Myocyte (in vitro differentiated cells): ENCODE measurements at regions not wholly inside any gene's neighbourhood (a gene's known extent, or its start where the extent isn't known, plus 50 kb on each side); places are given as distances from the start of the nearest gene placed in this dataset.

Source experiments
- DNase-seq: peaks from one replicate; pipeline ENCODE4 v3.0.0-alpha.2; 2012; ENCODE audit warnings: low read depth

- no peak for DNase-seq
Observed at GRCh38 chrX:26409636-26410035, 193.7 kb downstream of the MAGEB5 start.

GRCh38 chrX:26387906-26388305 is 171.9 kb downstream of the MAGEB5 start:
- DNase-seq, result no peak

GRCh38 chrX:26376037-26376708 is 160.2 kb downstream of the MAGEB5 start:
- no peak for DNase-seq

GRCh38 chrX:26375346-26375745 is 159.4 kb downstream of the MAGEB5 start:
- no peak for DNase-seq

GRCh38 chrX:26373829-26374228 is 157.9 kb downstream of the MAGEB5 start:
- DNase-seq, result no peak

GRCh38 chrX:26352891-26353430 is 137.0 kb downstream of the MAGEB5 start:
- DNase-seq, result no peak

GRCh38 chrX:26347171-26347570 is 131.2 kb downstream of the MAGEB5 start:
- no peak for DNase-seq

- DNase-seq, result no peak
Observed at GRCh38 chrX:26334232-26334631, 118.3 kb downstream of the MAGEB5 start.

GRCh38 chrX:26328608-26329319 is 112.8 kb downstream of the MAGEB5 start:
- DNase-seq, result no peak

- DNase-seq, result no peak
Observed at GRCh38 chrX:26309262-26309661, 93.3 kb downstream of the MAGEB5 start.

- no peak for DNase-seq
Observed at GRCh38 chrX:26295425-26295824, 79.5 kb downstream of the MAGEB5 start.

- no peak for DNase-seq
Observed at GRCh38 chrX:26286836-26287235, 70.9 kb downstream of the MAGEB5 start.
